ENCODE measurements at regions not wholly inside any gene's neighbourhood (a gene's known extent, or its start where the extent isn't known, plus 50 kb on each side); places are given as distances from the start of the nearest gene placed in this dataset.

DNA sequence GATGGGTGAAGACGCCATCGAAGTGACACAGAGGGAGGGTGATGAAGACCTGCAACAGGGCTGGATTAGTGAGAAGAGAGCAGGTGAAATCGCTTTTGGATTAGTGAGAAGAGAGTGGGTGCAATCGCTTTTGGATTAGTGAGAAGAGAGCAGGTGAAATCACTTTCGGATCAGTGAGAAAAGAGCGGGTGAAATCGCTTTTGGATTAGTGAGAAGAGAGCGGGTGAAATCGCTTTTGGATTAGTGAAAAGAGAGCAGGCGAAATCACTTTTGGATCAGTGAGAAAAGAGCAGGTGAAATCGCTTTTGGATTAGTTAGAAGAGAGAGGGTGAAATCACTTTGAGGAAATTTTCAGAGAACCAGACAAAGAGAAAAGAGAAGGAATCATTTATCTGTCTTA is 67.2 kb upstream of the TRIO start:
- no peaks in the 10 kb centered on the region for H3K36me3 ChIP-seq (ENCODE audit: control insufficient read depth in 2 of 2, insufficient read depth in 2 of 2, low read length in 1 of 2)
- H3K9me3 ChIP-seq (ENCODE audit: control insufficient read depth in 2 of 2, insufficient read depth in 1 of 2, low read length in 1 of 2): no peaks in the 10 kb centered on the region
- H3K27me3 ChIP-seq (ENCODE audit: control insufficient read depth in 2 of 2, insufficient read depth in 1 of 2, low read length in 1 of 2): no peaks in the 10 kb centered on the region
- no peak overlapping the region for H3K27ac ChIP-seq (ENCODE audit: low read depth in 1 of 2, low read length in 1 of 2)
- H3K4me3 ChIP-seq (ENCODE audit: low read length in 2 of 2): no peak overlapping the region
- H3K4me1 ChIP-seq (ENCODE audit: control insufficient read depth in 2 of 2, insufficient read depth in 2 of 2, low read length in 2 of 2): no peaks in the 10 kb centered on the region
- WGBS: 96% methylated on average over 11 of the region's 11 CpGs
- DNase-seq (ENCODE audit: low read depth in 6 of 9, low spot score in 9 of 9): no peak

DNA sequence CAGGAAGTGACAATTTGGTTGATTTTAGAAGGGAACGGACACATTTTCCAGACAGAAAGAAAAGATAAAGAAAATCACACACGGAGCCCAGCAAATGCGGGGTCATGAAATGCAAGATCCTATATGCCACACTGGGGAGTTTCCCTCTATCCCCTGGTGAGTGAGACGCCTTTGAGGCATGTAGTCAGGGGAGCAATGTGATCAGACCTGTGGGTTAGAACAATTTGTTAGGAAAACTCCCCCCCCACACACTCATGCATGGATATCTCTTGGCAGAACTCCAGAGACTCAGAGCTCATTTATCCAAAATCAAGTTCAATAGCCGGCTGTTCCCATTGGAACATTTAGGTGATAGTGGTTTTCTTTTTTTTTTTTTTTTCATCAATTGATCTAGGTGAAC is 71.7 kb upstream of the TRIO start:
- Histone ChIP-seq H3K27me3 (ENCODE audit: control insufficient read depth in 2 of 2, insufficient read depth in 1 of 2, low read length in 1 of 2) (no peaks in the 10 kb centered on the region), H3K36me3 (ENCODE audit: control insufficient read depth in 2 of 2, insufficient read depth in 2 of 2, low read length in 1 of 2) (no peaks in the 10 kb centered on the region), H3K27ac (ENCODE audit: low read depth in 1 of 2, low read length in 1 of 2) (no peak overlapping the region), H3K4me3 (ENCODE audit: low read length in 2 of 2) (no peak overlapping the region), H3K4me1 (ENCODE audit: control insufficient read depth in 2 of 2, insufficient read depth in 2 of 2, low read length in 2 of 2) (no peaks in the 10 kb centered on the region), H3K9me3 (ENCODE audit: control insufficient read depth in 2 of 2, insufficient read depth in 1 of 2, low read length in 1 of 2) (no peaks in the 10 kb centered on the region)
- DNase-seq (ENCODE audit: low read depth in 6 of 9, low spot score in 9 of 9): no peak
- whole genome bisulfite sequencing: 96% methylated on average over 5 of the region's 5 CpGs

DNA sequence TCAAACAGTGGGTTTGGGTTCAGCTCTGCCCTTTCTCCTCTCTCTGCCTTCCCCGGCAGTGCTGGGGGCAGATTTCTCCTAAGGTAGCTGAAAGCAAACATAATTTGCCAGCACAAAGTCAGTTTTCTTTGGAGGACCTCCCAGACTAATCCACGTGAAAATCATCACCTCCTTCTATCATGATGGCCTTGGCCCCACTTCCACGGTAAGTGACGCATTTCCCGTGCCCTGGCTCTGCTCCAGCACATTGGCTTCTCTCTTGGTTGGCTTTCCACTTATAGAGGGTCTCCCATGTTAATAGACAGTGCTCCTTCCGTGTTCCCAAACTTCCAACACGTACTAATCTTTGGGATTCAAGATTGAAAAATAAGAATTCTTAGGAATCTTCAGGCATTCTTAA is 74.1 kb upstream of the TRIO start:
- H3K4me1 ChIP-seq (ENCODE audit: control insufficient read depth in 2 of 2, insufficient read depth in 2 of 2, low read length in 2 of 2): no peaks in the 10 kb centered on the region
- H3K4me3 ChIP-seq (ENCODE audit: low read length in 2 of 2): no peak overlapping the region
- WGBS: 91% methylated on average over 7 of the region's 7 CpGs
- H3K27me3 ChIP-seq (ENCODE audit: control insufficient read depth in 2 of 2, insufficient read depth in 1 of 2, low read length in 1 of 2): no peaks in the 10 kb centered on the region
- no peaks in the 10 kb centered on the region for H3K36me3 ChIP-seq (ENCODE audit: control insufficient read depth in 2 of 2, insufficient read depth in 2 of 2, low read length in 1 of 2)
- H3K27ac ChIP-seq (ENCODE audit: low read depth in 1 of 2, low read length in 1 of 2): no peak overlapping the region
- H3K9me3 ChIP-seq (ENCODE audit: control insufficient read depth in 2 of 2, insufficient read depth in 1 of 2, low read length in 1 of 2): no peaks in the 10 kb centered on the region
- DNase-seq (ENCODE audit: low read depth in 6 of 9, low spot score in 9 of 9): no peak

DNA sequence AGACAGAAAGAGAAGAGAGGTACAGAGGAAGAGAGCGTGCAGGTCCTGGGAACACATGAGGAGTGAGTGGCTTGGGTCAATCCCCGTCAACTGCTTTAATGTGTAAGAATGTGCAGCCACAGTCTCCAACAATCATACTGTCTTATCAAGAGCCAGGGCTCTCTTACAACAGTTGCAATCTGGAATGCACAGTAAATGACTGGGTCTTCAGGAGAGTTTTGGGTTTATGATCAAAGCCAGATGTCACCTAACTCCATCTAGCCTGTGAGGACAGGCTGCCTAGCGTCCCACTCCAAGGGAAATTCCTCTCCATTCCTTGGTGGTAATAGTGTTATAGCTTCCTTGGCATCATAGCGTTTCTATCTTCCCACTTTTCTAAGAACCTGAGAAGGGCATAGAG is 75.0 kb upstream of the TRIO start:
- Histone ChIP-seq H3K9me3 (ENCODE audit: control insufficient read depth in 2 of 2, insufficient read depth in 1 of 2, low read length in 1 of 2) (no peaks in the 10 kb centered on the region), H3K36me3 (ENCODE audit: control insufficient read depth in 2 of 2, insufficient read depth in 2 of 2, low read length in 1 of 2) (no peaks in the 10 kb centered on the region), H3K27ac (ENCODE audit: low read depth in 1 of 2, low read length in 1 of 2) (no peak overlapping the region), H3K4me3 (ENCODE audit: low read length in 2 of 2) (no peak overlapping the region), H3K4me1 (ENCODE audit: control insufficient read depth in 2 of 2, insufficient read depth in 2 of 2, low read length in 2 of 2) (no peaks in the 10 kb centered on the region), H3K27me3 (ENCODE audit: control insufficient read depth in 2 of 2, insufficient read depth in 1 of 2, low read length in 1 of 2) (no peaks in the 10 kb centered on the region)
- DNase-seq (ENCODE audit: low read depth in 6 of 9, low spot score in 9 of 9): no peak
- WGBS: 89% methylated on average over 4 of the region's 4 CpGs

DNA sequence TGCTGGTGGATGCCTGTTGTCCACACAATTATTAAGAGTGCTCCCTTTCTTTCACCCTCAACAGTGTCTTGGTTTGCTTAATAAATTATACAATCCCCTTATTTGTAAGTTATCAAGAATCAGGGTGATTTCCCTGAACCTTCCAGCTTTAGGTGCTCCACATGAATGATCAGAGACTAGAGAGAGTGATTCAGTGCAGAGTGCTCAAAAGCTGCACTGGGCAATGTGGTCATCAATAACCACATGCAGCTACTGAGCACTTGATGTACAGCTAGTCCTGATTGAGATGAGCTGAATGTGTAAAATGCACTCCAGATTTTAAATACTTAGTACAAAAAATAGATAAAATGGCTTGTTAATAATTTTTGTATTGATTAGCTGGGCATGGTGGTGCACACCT is 76.8 kb upstream of the TRIO start:
- no peak for DNase-seq (ENCODE audit: low read depth in 6 of 9, low spot score in 9 of 9)
- H3K27ac ChIP-seq (ENCODE audit: low read depth in 1 of 2, low read length in 1 of 2): no peak overlapping the region
- H3K9me3 ChIP-seq (ENCODE audit: control insufficient read depth in 2 of 2, insufficient read depth in 1 of 2, low read length in 1 of 2): no peaks in the 10 kb centered on the region
- no peak overlapping the region for H3K4me3 ChIP-seq (ENCODE audit: low read length in 2 of 2)
- no peaks in the 10 kb centered on the region for H3K27me3 ChIP-seq (ENCODE audit: control insufficient read depth in 2 of 2, insufficient read depth in 1 of 2, low read length in 1 of 2)
- H3K36me3 ChIP-seq (ENCODE audit: control insufficient read depth in 2 of 2, insufficient read depth in 2 of 2, low read length in 1 of 2): no peaks in the 10 kb centered on the region
- H3K4me1 ChIP-seq (ENCODE audit: control insufficient read depth in 2 of 2, insufficient read depth in 2 of 2, low read length in 2 of 2): no peaks in the 10 kb centered on the region

DNA sequence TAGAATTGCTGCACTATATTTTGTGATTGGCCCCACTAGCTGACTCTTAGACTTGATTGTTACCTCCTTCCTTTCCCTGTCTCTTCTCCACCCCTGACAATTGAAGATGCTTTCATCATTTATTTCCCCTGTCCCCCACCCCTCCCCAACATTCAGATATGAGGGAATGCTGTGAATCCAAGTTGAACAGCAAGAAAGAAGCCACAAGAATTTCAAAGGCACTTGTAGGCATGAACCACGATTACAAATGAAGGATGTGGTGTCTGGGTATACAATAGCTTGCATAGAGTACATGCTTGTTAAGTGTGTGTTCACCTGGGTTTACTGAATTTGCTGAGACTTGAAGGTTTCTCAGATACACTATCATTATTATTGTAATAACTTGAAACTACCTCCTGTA is 78.3 kb upstream of the TRIO start:
- no peak overlapping the region for H3K4me3 ChIP-seq (ENCODE audit: low read length in 2 of 2)
- no peaks in the 10 kb centered on the region for H3K36me3 ChIP-seq (ENCODE audit: control insufficient read depth in 2 of 2, insufficient read depth in 2 of 2, low read length in 1 of 2)
- no peaks in the 10 kb centered on the region for H3K9me3 ChIP-seq (ENCODE audit: control insufficient read depth in 2 of 2, insufficient read depth in 1 of 2, low read length in 1 of 2)
- H3K4me1 ChIP-seq (ENCODE audit: control insufficient read depth in 2 of 2, insufficient read depth in 2 of 2, low read length in 2 of 2): no peaks in the 10 kb centered on the region
- H3K27ac ChIP-seq (ENCODE audit: low read depth in 1 of 2, low read length in 1 of 2): no peak overlapping the region
- DNase-seq (ENCODE audit: low read depth in 6 of 9, low spot score in 9 of 9): no peak
- H3K27me3 ChIP-seq (ENCODE audit: control insufficient read depth in 2 of 2, insufficient read depth in 1 of 2, low read length in 1 of 2): no peaks in the 10 kb centered on the region
- WGBS: 35% methylated on average over 1 of the region's 1 CpG

DNA sequence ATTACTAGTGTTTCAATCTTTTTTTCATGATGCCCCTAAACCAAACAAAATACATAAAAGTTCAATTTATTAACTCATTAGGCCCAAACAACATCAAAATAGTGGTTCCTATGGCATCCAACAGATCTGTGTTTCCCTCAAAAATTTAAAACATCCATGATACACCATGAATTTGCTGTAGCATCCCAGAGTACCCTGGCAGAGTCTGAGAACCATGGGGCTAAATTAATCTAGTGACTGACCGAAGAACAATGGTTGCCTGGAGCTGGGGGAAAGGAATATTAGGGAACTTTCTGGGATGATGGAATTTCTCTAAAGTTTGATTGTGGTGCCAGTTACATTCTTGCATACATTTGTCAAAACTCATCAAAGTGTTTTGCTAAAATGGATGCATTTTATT is 79.5 kb upstream of the TRIO start:
- Histone ChIP-seq H3K4me1 (ENCODE audit: control insufficient read depth in 2 of 2, insufficient read depth in 2 of 2, low read length in 2 of 2) (no peaks in the 10 kb centered on the region), H3K36me3 (ENCODE audit: control insufficient read depth in 2 of 2, insufficient read depth in 2 of 2, low read length in 1 of 2) (no peaks in the 10 kb centered on the region), H3K4me3 (ENCODE audit: low read length in 2 of 2) (no peak overlapping the region), H3K27me3 (ENCODE audit: control insufficient read depth in 2 of 2, insufficient read depth in 1 of 2, low read length in 1 of 2) (no peaks in the 10 kb centered on the region), H3K9me3 (ENCODE audit: control insufficient read depth in 2 of 2, insufficient read depth in 1 of 2, low read length in 1 of 2) (no peaks in the 10 kb centered on the region), H3K27ac (ENCODE audit: low read depth in 1 of 2, low read length in 1 of 2) (no peak overlapping the region)
- DNase-seq (ENCODE audit: low read depth in 6 of 9, low spot score in 9 of 9): no peak
- WGBS: 94% methylated on average over 1 of the region's 1 CpG

DNA sequence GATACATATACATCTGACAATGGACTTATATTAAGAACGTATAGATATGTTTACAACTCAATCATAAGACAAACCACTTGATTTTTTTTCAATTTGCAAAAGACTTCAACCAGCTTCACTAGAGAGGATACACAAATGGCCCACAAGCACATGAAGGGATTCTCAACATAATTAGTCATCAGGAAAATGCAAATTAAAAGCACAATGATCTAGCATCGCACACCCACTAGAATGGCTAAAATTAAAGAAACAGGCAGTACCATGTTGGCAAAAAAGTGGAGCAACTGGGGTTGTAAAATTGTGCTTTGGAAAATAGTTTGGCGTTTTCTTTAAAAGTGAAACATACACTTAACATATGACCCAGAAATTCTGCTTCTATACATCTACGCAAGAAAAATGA is 80.0 kb upstream of the TRIO start:
- WGBS: 98% methylated on average over 4 of the region's 4 CpGs
- no peak for DNase-seq (ENCODE audit: low read depth in 6 of 9, low spot score in 9 of 9)
- H3K36me3 ChIP-seq (ENCODE audit: control insufficient read depth in 2 of 2, insufficient read depth in 2 of 2, low read length in 1 of 2): no peaks in the 10 kb centered on the region
- no peaks in the 10 kb centered on the region for H3K4me1 ChIP-seq (ENCODE audit: control insufficient read depth in 2 of 2, insufficient read depth in 2 of 2, low read length in 2 of 2)
- H3K27ac ChIP-seq (ENCODE audit: low read depth in 1 of 2, low read length in 1 of 2): no peak overlapping the region
- no peaks in the 10 kb centered on the region for H3K9me3 ChIP-seq (ENCODE audit: control insufficient read depth in 2 of 2, insufficient read depth in 1 of 2, low read length in 1 of 2)
- H3K4me3 ChIP-seq (ENCODE audit: low read length in 2 of 2): no peak overlapping the region
- H3K27me3 ChIP-seq (ENCODE audit: control insufficient read depth in 2 of 2, insufficient read depth in 1 of 2, low read length in 1 of 2): no peaks in the 10 kb centered on the region

DNA sequence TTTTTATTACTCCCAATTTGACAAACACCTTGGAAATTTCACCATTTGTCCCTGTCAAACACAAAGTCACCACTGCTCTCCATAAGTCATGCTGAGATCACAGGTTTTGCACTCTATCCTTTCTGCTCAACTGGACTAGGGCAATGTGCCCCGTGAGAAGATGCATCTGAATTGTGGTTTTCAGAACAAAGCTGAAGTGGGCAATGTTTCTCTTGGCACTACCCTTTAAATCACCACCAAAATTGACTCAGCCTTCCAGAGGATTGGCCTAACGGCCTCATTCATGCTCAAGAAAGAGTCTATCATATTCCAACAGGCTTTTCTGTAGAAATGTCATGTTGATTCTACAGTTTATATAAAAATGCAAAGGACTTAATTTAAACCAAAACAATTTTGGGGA is 81.0 kb upstream of the TRIO start:
- Histone ChIP-seq H3K4me1 (ENCODE audit: control insufficient read depth in 2 of 2, insufficient read depth in 2 of 2, low read length in 2 of 2) (no peaks in the 10 kb centered on the region), H3K4me3 (ENCODE audit: low read length in 2 of 2) (no peak overlapping the region), H3K9me3 (ENCODE audit: control insufficient read depth in 2 of 2, insufficient read depth in 1 of 2, low read length in 1 of 2) (no peaks in the 10 kb centered on the region), H3K27me3 (ENCODE audit: control insufficient read depth in 2 of 2, insufficient read depth in 1 of 2, low read length in 1 of 2) (no peaks in the 10 kb centered on the region), H3K36me3 (ENCODE audit: control insufficient read depth in 2 of 2, insufficient read depth in 2 of 2, low read length in 1 of 2) (no peaks in the 10 kb centered on the region), H3K27ac (ENCODE audit: low read depth in 1 of 2, low read length in 1 of 2) (no peak overlapping the region)
- no peak for DNase-seq (ENCODE audit: low read depth in 6 of 9, low spot score in 9 of 9)
- WGBS: 87% methylated on average over 2 of the region's 2 CpGs

DNA sequence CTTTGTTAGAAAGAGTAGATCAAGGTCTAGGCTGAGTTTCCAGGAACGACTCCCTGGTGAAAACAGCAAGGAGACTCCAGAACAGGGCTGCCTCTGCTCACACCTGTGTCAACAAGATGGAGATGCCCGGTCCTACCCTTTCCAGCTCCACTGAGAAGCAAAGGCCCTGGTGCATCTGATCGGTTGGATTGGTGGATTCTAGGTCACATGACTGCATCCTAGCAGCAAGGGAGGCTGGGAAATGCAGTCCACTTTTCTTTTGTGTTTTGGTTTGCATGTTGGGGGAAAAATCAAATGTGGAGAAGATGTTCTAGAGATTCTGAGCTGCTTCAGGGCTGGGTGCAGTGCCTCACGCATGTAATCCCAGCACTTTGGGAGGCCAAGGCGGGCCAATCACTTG is 82.0 kb upstream of the TRIO start:
- no peak overlapping the region for H3K4me3 ChIP-seq (ENCODE audit: low read length in 2 of 2)
- no peak for DNase-seq (ENCODE audit: low read depth in 6 of 9, low spot score in 9 of 9)
- 95% methylated on average over 5 of the region's 5 CpGs for WGBS
- no peak overlapping the region for H3K27ac ChIP-seq (ENCODE audit: low read depth in 1 of 2, low read length in 1 of 2)
- no peaks in the 10 kb centered on the region for H3K27me3 ChIP-seq (ENCODE audit: control insufficient read depth in 2 of 2, insufficient read depth in 1 of 2, low read length in 1 of 2)
- H3K36me3 ChIP-seq (ENCODE audit: control insufficient read depth in 2 of 2, insufficient read depth in 2 of 2, low read length in 1 of 2): no peaks in the 10 kb centered on the region
- H3K4me1 ChIP-seq (ENCODE audit: control insufficient read depth in 2 of 2, insufficient read depth in 2 of 2, low read length in 2 of 2): no peaks in the 10 kb centered on the region
- no peaks in the 10 kb centered on the region for H3K9me3 ChIP-seq (ENCODE audit: control insufficient read depth in 2 of 2, insufficient read depth in 1 of 2, low read length in 1 of 2)

All from thymus (tissue), 11 donors.